GM21529 (cell line): ENCODE measurements at regions not wholly inside any gene's neighbourhood (a gene's known extent, or its start where the extent isn't known, plus 50 kb on each side); places are given as distances from the start of the nearest gene placed in this dataset.
"Not testable (repeated sequence)": the region's sequence is repeated elsewhere in the genome, so short reads cannot be mapped to it uniquely, and the experiment has no call there.

Experiments used
- ATAC-seq: cut with Tn5 transposase; IDR thresholded peaks from one replicate; pipeline ENCODE4 v1.9.1; 2021; ENCODE audit not compliant: unreplicated experiment

- no peak for ATAC-seq
These were observed 141.6 kb upstream of the EYA4 start for GRCh38 chr6:133099573-133099972.

- ATAC-seq, result no peak
These were observed 140.3 kb upstream of the EYA4 start for GRCh38 chr6:133100865-133101264.

- ATAC-seq, result no peak
These were observed 139.4 kb upstream of the EYA4 start for GRCh38 chr6:133101790-133102189.

- no peak for ATAC-seq
These were observed 134.2 kb upstream of the EYA4 start for GRCh38 chr6:133106934-133107333.

GRCh38 chr6:133108419-133108818 is 132.7 kb upstream of the EYA4 start:
- ATAC-seq, result no peak

GRCh38 chr6:133114973-133115372 is 126.2 kb upstream of the EYA4 start:
- ATAC-seq, result no peak

GRCh38 chr6:133115946-133116345 is 125.2 kb upstream of the EYA4 start:
- no peak for ATAC-seq

- ATAC-seq, result no peak
These were observed 113.0 kb upstream of the EYA4 start for GRCh38 chr6:133128191-133128590.

GRCh38 chr6:133129556-133129955 is 111.6 kb upstream of the EYA4 start:
- no peak for ATAC-seq

- ATAC-seq, result no peak
These were observed 110.3 kb upstream of the EYA4 start for GRCh38 chr6:133130863-133131262.

- ATAC-seq, result no peak
These were observed 109.3 kb upstream of the EYA4 start for GRCh38 chr6:133131621-133132465.

GRCh38 chr6:133132466-133132971 is 108.6 kb upstream of the EYA4 start:
- ATAC-seq, result no peak

GRCh38 chr6:133136177-133136880 is 104.8 kb upstream of the EYA4 start:
- no peak for ATAC-seq

- ATAC-seq, result not testable (repeated sequence)
These were observed 93.5 kb upstream of the EYA4 start for GRCh38 chr6:133147470-133148184.

GRCh38 chr6:133156689-133157088 is 84.5 kb upstream of the EYA4 start:
- ATAC-seq, result no peak

GRCh38 chr6:133157995-133158394 is 83.2 kb upstream of the EYA4 start:
- ATAC-seq, result no peak

- no peak for ATAC-seq
These were observed 81.8 kb upstream of the EYA4 start for GRCh38 chr6:133159255-133159795.

- no peak for ATAC-seq
These were observed 80.6 kb upstream of the EYA4 start for GRCh38 chr6:133160536-133160935.

- no peak for ATAC-seq
These were observed 75.9 kb upstream of the EYA4 start for GRCh38 chr6:133165235-133165634.

- ATAC-seq, result no peak
These were observed 74.4 kb upstream of the EYA4 start for GRCh38 chr6:133166766-133167165.

GRCh38 chr6:133169901-133170300 is 71.3 kb upstream of the EYA4 start:
- no peak for ATAC-seq
